ENCODE measurements at regions not wholly inside any gene's neighbourhood (a gene's known extent, or its start where the extent isn't known, plus 50 kb on each side); places are given as distances from the start of the nearest gene placed in this dataset.

GRCh38 chr6:133040803-133041419 is 200.2 kb upstream of the EYA4 start:
- peaks cover 0 to 9% (median 0%) of the 10 kb centered on the region in 7 donors for H3K27me3 ChIP-seq (replicated peaks in 1 of 7)
- TF ChIP-seq, protein P1, sequence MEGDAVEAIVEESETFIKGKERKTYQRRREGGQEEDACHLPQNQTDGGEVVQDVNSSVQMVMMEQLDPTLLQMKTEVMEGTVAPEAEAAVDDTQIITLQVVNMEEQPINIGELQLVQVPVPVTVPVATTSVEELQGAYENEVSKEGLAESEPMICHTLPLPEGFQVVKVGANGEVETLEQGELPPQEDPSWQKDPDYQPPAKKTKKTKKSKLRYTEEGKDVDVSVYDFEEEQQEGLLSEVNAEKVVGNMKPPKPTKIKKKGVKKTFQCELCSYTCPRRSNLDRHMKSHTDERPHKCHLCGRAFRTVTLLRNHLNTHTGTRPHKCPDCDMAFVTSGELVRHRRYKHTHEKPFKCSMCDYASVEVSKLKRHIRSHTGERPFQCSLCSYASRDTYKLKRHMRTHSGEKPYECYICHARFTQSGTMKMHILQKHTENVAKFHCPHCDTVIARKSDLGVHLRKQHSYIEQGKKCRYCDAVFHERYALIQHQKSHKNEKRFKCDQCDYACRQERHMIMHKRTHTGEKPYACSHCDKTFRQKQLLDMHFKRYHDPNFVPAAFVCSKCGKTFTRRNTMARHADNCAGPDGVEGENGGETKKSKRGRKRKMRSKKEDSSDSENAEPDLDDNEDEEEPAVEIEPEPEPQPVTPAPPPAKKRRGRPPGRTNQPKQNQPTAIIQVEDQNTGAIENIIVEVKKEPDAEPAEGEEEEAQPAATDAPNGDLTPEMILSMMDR (IDR thresholded peaks at IDR 0.05 in 8 of 11, conservative IDR thresholded peaks at IDR 0.05 in 3 of 11) = no peak
- no peak for TF ChIP-seq POLR2AphosphoS5 (IDR thresholded peaks at IDR 0.05)
- TF ChIP-seq POLR2A (IDR thresholded peaks at IDR 0.05) = no peak
- no peaks in the 10 kb centered on the region for H3K36me3 ChIP-seq
- no peaks in the 10 kb centered on the region for H3K4me1 ChIP-seq
- no peak overlapping the region for H3K4me3 ChIP-seq
- intact Hi-C loops (cut with DNase I; ENCODE audit: low total_unique reads) = no loop called here
- no peak for DNase-seq
- H3K9me3 ChIP-seq = no peaks in the 10 kb centered on the region
- WGBS, 5 donors = 75 to 83% (median 78%) methylated on average over 2 of the region's 2 CpGs
- no peak overlapping the region for H3K27ac ChIP-seq

- peaks cover 0 to 9% (median 0%) of the 10 kb centered on the region in 7 donors for H3K27me3 ChIP-seq (replicated peaks in 1 of 7)
- TF ChIP-seq POLR2A (IDR thresholded peaks at IDR 0.05) (no peak), POLR2AphosphoS5 (IDR thresholded peaks at IDR 0.05) (no peak)
- TF ChIP-seq, protein P1 (IDR thresholded peaks at IDR 0.05 in 8 of 11, conservative IDR thresholded peaks at IDR 0.05 in 3 of 11) = no peak
- DNase-seq = no peak
- no peaks in the 10 kb centered on the region for H3K4me1 ChIP-seq
- no peak overlapping the region for H3K27ac ChIP-seq
- H3K36me3 ChIP-seq = no peaks in the 10 kb centered on the region
- 78 to 88% (median 79%) methylated on average over 3 of the region's 3 CpGs for WGBS, 5 donors
- H3K9me3 ChIP-seq = no peaks in the 10 kb centered on the region
- H3K4me3 ChIP-seq = no peak overlapping the region
- intact Hi-C loops (cut with DNase I; ENCODE audit: low total_unique reads) = no loop called here
Measured at GRCh38 chr6:133042550-133043120, 198.5 kb upstream of the EYA4 start.

GRCh38 chr6:133046576-133046975 is 194.6 kb upstream of the EYA4 start:
- no peaks in the 10 kb centered on the region for H3K27me3 ChIP-seq (replicated peaks in 1 of 7)
- H3K4me3 ChIP-seq = no peak overlapping the region
- DNase-seq = no peak
- no peaks in the 10 kb centered on the region for H3K4me1 ChIP-seq
- 62 to 75% (median 64%) methylated on average over 3 of the region's 3 CpGs for WGBS, 5 donors
- intact Hi-C loops (cut with DNase I; ENCODE audit: low total_unique reads) = no loop called here
- H3K27ac ChIP-seq = no peak overlapping the region
- no peaks in the 10 kb centered on the region for H3K36me3 ChIP-seq
- TF ChIP-seq POLR2A (IDR thresholded peaks at IDR 0.05) = no peak
- no peak for TF ChIP-seq POLR2AphosphoS5 (IDR thresholded peaks at IDR 0.05)
- TF ChIP-seq, protein P1 (IDR thresholded peaks at IDR 0.05 in 8 of 11, conservative IDR thresholded peaks at IDR 0.05 in 3 of 11) = no peak
- H3K9me3 ChIP-seq = no peaks in the 10 kb centered on the region

- no peaks in the 10 kb centered on the region for H3K4me1 ChIP-seq
- TF ChIP-seq, protein P1 (IDR thresholded peaks at IDR 0.05 in 8 of 11, conservative IDR thresholded peaks at IDR 0.05 in 3 of 11) = no peak
- TF ChIP-seq POLR2AphosphoS5 (IDR thresholded peaks at IDR 0.05) = no peak
- TF ChIP-seq POLR2A (IDR thresholded peaks at IDR 0.05) = no peak
- 78 to 86% (median 83%) methylated on average over 5 of the region's 5 CpGs for whole genome bisulfite sequencing, 5 donors
- no peaks in the 10 kb centered on the region for H3K36me3 ChIP-seq
- no peak overlapping the region for H3K4me3 ChIP-seq
- H3K27me3 ChIP-seq (replicated peaks in 1 of 7) = no peaks in the 10 kb centered on the region
- no peak for DNase-seq
- H3K27ac ChIP-seq = no peak overlapping the region
- no peaks in the 10 kb centered on the region for H3K9me3 ChIP-seq
- intact Hi-C loops (cut with DNase I; ENCODE audit: low total_unique reads) = no loop called here
Measured at GRCh38 chr6:133047065-133047665, 194.0 kb upstream of the EYA4 start.

All from spleen (tissue), 11 donors.